GM12878 (cell line): ENCODE measurements at regions not wholly inside any gene's neighbourhood (a gene's known extent, or its start where the extent isn't known, plus 50 kb on each side); places are given as distances from the start of the nearest gene placed in this dataset.

Experiments
- ATAC-seq: fragments of 200-7000 bp; cut with Tn5 transposase; 3 replicates; pipeline ENCODE4 v1.9.1; 2020; ENCODE audit warnings: mild to moderate bottlenecking, moderate library complexity
- BruUV-seq: library from RNA; stranded (reverse); fragments of 400-500 nt; replicated peaks from 2 replicates; lab custom pipeline; 2021; lab: Mats Ljungman, UMichigan
- CTCF ChIA-PET: fragments of 300-600 bp; sonication (Branson Sonifier 250); formaldehyde crosslinking; extraction: SDS; loops from one replicate; lab custom pipeline; 2021; ENCODE audit warnings: inconsistent platforms; lab: Yijun Ruan, JAX
- POLR2A ChIA-PET: fragments of 350-600 bp; formaldehyde crosslinking; extraction: SDS; loops from one replicate; lab custom pipeline; 2021; ENCODE audit warnings: inconsistent platforms; lab: Charles Lee
- RAD21 ChIA-PET: fragments of 300-600 bp; sonication (Branson Sonifier 250); formaldehyde crosslinking; loops from one replicate; lab custom pipeline; 2023; ENCODE audit warnings: antibody characterized with exemption; ENCODE audit not compliant: unreplicated experiment; lab: Charles Lee
- SMC1A ChIA-PET: fragments of 300-600 bp; sonication (Branson Sonifier 250); formaldehyde crosslinking; loops from one replicate; lab custom pipeline; 2023; ENCODE audit not compliant: unreplicated experiment, uncharacterized antibody; lab: Charles Lee
- DNase-seq: peaks from one replicate; pipeline ENCODE4 v3.0.0-alpha.2; 2011; ENCODE audit warnings: low read depth, low spot score
- FAIRE-seq: peaks from 3 replicates; lab custom pipeline; 2011; peaks lifted over from hg19 to GRCh38; lab: Jason Lieb, UNC
- H2AFZ ChIP-seq: 2 replicates; pipeline ENCODE4 v1.6.0; 2011; ENCODE audit warnings: low read depth, low read length, control low read depth; ENCODE audit not compliant: control insufficient read depth
- H3K27ac ChIP-seq: 2 replicates; pipeline ENCODE4 v1.5.1; 2011; ENCODE audit warnings: control low read depth; ENCODE audit not compliant: control insufficient read depth, insufficient read depth
- H3K27me3 ChIP-seq, 2 experiments: replicated peaks in 1 of 2; 2 replicates each; pipeline versions ENCODE4 v1.6.0 to v1.6.1; 2011; ENCODE audit warnings: low read length in 1 of 2; ENCODE audit not compliant: control insufficient read depth in 2 of 2, insufficient read depth in 2 of 2
- H3K36me3 ChIP-seq, 2 experiments: 2 replicates each; pipeline ENCODE4 v1.5.1; 2011; ENCODE audit warnings: low read length in 1 of 2; ENCODE audit not compliant: control insufficient read depth in 2 of 2, insufficient read depth in 2 of 2
- H3K4me1 ChIP-seq: 2 replicates; pipeline ENCODE4 v1.6.1; 2011; ENCODE audit warnings: mild to moderate bottlenecking, low read length, moderate library complexity, mixed read lengths; ENCODE audit not compliant: control insufficient read depth, insufficient read depth
- H3K4me2 ChIP-seq: 2 replicates; pipeline ENCODE4 v1.6.0; 2011; ENCODE audit warnings: control low read depth; ENCODE audit not compliant: control insufficient read depth, insufficient read depth
- H3K4me3 ChIP-seq: fragments of 200-600 bp; sonication (generic); 2 replicates; pipeline ENCODE4 v1.5.1; 2016
- H3K79me2 ChIP-seq: 2 replicates; pipeline ENCODE4 v1.6.0; 2011; ENCODE audit warnings: low read length; ENCODE audit not compliant: control insufficient read depth, insufficient read depth
- H3K9ac ChIP-seq: 2 replicates; pipeline ENCODE4 v1.8.0; 2011; ENCODE audit warnings: low read length, control low read depth, mixed read lengths; ENCODE audit not compliant: control insufficient read depth, insufficient read depth
- H3K9me3 ChIP-seq: replicated peaks from 3 replicates; pipeline ENCODE4 v1.5.1; 2011; ENCODE audit warnings: mild to moderate bottlenecking, low read length; ENCODE audit not compliant: control insufficient read depth, insufficient read depth
- H4K20me1 ChIP-seq: 2 replicates; pipeline ENCODE4 v1.6.0; 2011; ENCODE audit not compliant: control insufficient read depth, insufficient read depth
- BACH1 ChIP-seq: fragments of 450-650 bp; IDR thresholded peaks from 2 replicates; pipeline ENCODE4 v1.6.1; 2017; ENCODE audit warnings: mild to moderate bottlenecking, borderline replicate concordance
- CBX5 ChIP-seq: sonication (generic); IDR thresholded peaks from 2 replicates; pipeline ENCODE4 v1.6.1; 2016; ENCODE audit warnings: low read depth, moderate library complexity, mild to moderate bottlenecking, inconsistent platforms
- ESRRA ChIP-seq: IDR thresholded peaks from 2 replicates; pipeline ENCODE4 v1.6.1; 2012; ENCODE audit warnings: mild to moderate bottlenecking, low read length, improper control_type of control experiment
- FOXM1 ChIP-seq: IDR thresholded peaks from 2 replicates; pipeline ENCODE4 v1.6.1; 2012; ENCODE audit warnings: low read depth, mild to moderate bottlenecking, inconsistent platforms, low read length, moderate library complexity
- IKZF2 ChIP-seq, 2 experiments: fragments of 450-650 bp; IDR thresholded peaks; 2 replicates each; pipeline ENCODE4 v1.6.1; 2017; ENCODE audit warnings: mild to moderate bottlenecking in 2 of 2, moderate library complexity in 2 of 2
- IRF4 ChIP-seq: IDR thresholded peaks from 2 replicates; pipeline ENCODE4 v1.6.1; 2011; ENCODE audit warnings: low read depth, low read length
- MEF2B ChIP-seq: fragments of 450-650 bp; IDR thresholded peaks from 2 replicates; pipeline ENCODE4 v1.6.1; 2018; ENCODE audit warnings: mild to moderate bottlenecking, moderate library complexity; ENCODE audit not compliant: partially characterized antibody, poor library complexity, severe bottlenecking
- MYC ChIP-seq: IDR thresholded peaks from 2 replicates; pipeline ENCODE4 v1.6.1; 2011; ENCODE audit warnings: mild to moderate bottlenecking, low read length, moderate library complexity, inconsistent platforms; ENCODE audit not compliant: insufficient read depth, insufficient replicate concordance, insufficient read length, severe bottlenecking
- NFIC ChIP-seq: IDR thresholded peaks from 2 replicates; pipeline ENCODE4 v1.6.1; 2012; ENCODE audit warnings: low read depth, mild to moderate bottlenecking, inconsistent platforms, low read length, moderate library complexity
- SMC3 ChIP-seq: IDR thresholded peaks from 2 replicates; pipeline ENCODE4 v1.6.1; 2011; ENCODE audit warnings: low read length, improper control_type of control experiment, borderline replicate concordance
- SP1 ChIP-seq: IDR thresholded peaks from one replicate; pipeline ENCODE4 v1.6.1; 2011; ENCODE audit warnings: low read depth, low read length
- SRF ChIP-seq, 2 experiments: IDR thresholded peaks; 2 replicates each; pipeline ENCODE4 v1.6.1; 2011; ENCODE audit warnings: low read depth in 2 of 2, low read length in 2 of 2, mild to moderate bottlenecking in 1 of 2, moderate library complexity in 1 of 2
- SUZ12 ChIP-seq: fragments of 200-600 bp; sonication (generic); IDR thresholded peaks from one replicate; pipeline ENCODE4 v1.6.1; 2018; ENCODE audit warnings: antibody characterized with exemption, mild to moderate bottlenecking; ENCODE audit not compliant: unreplicated experiment
- TBL1XR1 ChIP-seq: IDR thresholded peaks from 2 replicates; pipeline ENCODE4 v1.6.1; 2012; ENCODE audit warnings: low read depth, low read length, improper control_type of control experiment
- ZNF274 ChIP-seq: IDR thresholded peaks from one replicate; pipeline ENCODE4 v1.8.0; 2011; ENCODE audit not compliant: insufficient read length, insufficient read depth
- WGBS: methylation state at CpG from one replicate; pipeline ENCODE4 v1.1.6; 2016; ENCODE audit warnings: low lambda C conversion rate; ENCODE audit not compliant: insufficient replicate concordance, insufficient coverage; ENCODE audit errors: missing lambda C conversion rate; 5-methylcytosine and 5-hydroxymethylcytosine counted together
- in situ Hi-C: fragments of 300-500 bp; cut with MboI; formaldehyde crosslinking; loops from 9 replicates; pipeline ENCODE4 v1.14.3; 2018; ENCODE audit warnings: mixed read lengths
- intact Hi-C: fragments of 100-400 bp; cut with micrococcal nuclease; formaldehyde crosslinking; loops from one replicate; pipeline ENCODE4 v1.14.2; 2022; ENCODE audit not compliant: unreplicated experiment
- TF ChIP-seq, protein P1 (sequence below): fragments of 450-650 bp; IDR thresholded peaks from 2 replicates; pipeline ENCODE4 v1.6.1; 2018; ENCODE audit warnings: mild to moderate bottlenecking, low read depth, moderate library complexity; ENCODE audit not compliant: partially characterized antibody
- TF ChIP-seq, protein P2 (sequence below): IDR thresholded peaks from 2 replicates; pipeline ENCODE4 v1.6.1; 2011; ENCODE audit warnings: low read depth, low read length, improper control_type of control experiment, borderline replicate concordance
- TF ChIP-seq, protein P3 (sequence below): fragments of 450-650 bp; IDR thresholded peaks from 2 replicates; pipeline ENCODE4 v1.6.1; 2018; ENCODE audit warnings: borderline replicate concordance, mild to moderate bottlenecking; ENCODE audit not compliant: partially characterized antibody
- TF ChIP-seq, protein P4 (sequence below): IDR thresholded peaks from 2 replicates; pipeline ENCODE4 v1.6.1; 2012; ENCODE audit warnings: low read depth, low read length, improper control_type of control experiment

DNA sequence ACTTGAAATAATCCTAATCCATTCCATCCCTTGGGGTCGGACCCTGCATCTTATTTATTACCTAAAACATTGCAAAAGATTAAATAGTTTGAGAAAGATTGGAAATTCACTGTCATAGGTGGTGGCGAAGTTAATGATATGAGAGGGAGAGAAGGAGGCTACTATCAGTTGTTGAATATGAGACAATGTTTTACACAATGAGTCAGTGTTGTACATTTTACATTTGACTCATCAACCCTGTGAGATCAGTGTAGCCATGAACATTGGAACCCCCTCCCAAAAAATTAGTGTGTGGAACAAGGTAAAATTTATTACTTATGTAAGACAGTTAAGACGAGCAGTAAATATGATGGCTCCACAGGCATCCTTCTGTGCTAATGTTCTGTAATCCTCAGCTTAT is 384.3 kb downstream of the MCTP2 start (continued):
- TF ChIP-seq, protein P1, sequence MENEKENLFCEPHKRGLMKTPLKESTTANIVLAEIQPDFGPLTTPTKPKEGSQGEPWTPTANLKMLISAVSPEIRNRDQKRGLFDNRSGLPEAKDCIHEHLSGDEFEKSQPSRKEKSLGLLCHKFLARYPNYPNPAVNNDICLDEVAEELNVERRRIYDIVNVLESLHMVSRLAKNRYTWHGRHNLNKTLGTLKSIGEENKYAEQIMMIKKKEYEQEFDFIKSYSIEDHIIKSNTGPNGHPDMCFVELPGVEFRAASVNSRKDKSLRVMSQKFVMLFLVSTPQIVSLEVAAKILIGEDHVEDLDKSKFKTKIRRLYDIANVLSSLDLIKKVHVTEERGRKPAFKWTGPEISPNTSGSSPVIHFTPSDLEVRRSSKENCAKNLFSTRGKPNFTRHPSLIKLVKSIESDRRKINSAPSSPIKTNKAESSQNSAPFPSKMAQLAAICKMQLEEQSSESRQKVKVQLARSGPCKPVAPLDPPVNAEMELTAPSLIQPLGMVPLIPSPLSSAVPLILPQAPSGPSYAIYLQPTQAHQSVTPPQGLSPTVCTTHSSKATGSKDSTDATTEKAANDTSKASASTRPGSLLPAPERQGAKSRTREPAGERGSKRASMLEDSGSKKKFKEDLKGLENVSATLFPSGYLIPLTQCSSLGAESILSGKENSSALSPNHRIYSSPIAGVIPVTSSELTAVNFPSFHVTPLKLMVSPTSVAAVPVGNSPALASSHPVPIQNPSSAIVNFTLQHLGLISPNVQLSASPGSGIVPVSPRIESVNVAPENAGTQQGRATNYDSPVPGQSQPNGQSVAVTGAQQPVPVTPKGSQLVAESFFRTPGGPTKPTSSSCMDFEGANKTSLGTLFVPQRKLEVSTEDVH = no peak
- TF ChIP-seq FOXM1 (no peak), SUZ12 (no peak), ZNF274 (no peak)

DNA sequence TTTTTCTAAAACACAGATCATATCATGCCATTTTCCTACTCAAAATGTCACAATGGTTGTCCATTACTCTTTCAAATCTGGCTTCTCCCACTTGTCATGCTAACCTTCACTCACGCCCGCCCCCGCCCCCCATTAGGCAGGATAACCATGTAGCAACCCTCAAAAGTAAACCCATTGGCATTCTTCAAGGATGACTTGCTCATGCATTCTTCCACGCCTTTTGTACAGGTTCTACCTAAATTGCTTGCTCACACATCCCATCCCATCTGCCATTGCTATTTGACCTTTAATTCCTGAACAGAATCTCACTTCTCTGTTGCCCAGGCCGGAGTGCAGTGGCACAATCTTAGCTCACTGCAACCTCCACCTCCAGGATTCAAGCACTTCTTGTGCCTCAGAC is 389.3 kb downstream of the MCTP2 start:
- Histone ChIP-seq H3K27ac (no peak overlapping the region), H3K9me3 (no peaks in the 10 kb centered on the region), H3K36me3 (no peaks in the 10 kb centered on the region), H2AFZ (no peak overlapping the region), H3K27me3 (no peaks in the 10 kb centered on the region), H3K4me3 (no peak overlapping the region), H3K79me2 (no peaks in the 10 kb centered on the region), H4K20me1 (no peaks in the 10 kb centered on the region), H3K4me1 (no peaks in the 10 kb centered on the region), H3K9ac (no peak overlapping the region), H3K4me2 (no peak overlapping the region)
- 8% methylated on average over 5 of the region's 5 CpGs for WGBS
- no peak for ATAC-seq
- SMC1A ChIA-PET = no interaction called here
- no peak for DNase-seq
- FAIRE-seq = no peak
- in situ Hi-C loops = no loop called here
- CTCF ChIA-PET = no interaction called here
- BruUV-seq = no TSS peak
- intact Hi-C loops = no loop called here
- RAD21 ChIA-PET = no interaction called here
- POLR2A ChIA-PET = no interaction called here
- TF ChIP-seq TBL1XR1 = no peak
- TF ChIP-seq MEF2B = no peak
- TF ChIP-seq NFIC = no peak
- no peak for TF ChIP-seq SRF (IDR thresholded peaks at IDR 0.05; ENCODE audit: low read depth in 2 of 2, low read length in 2 of 2)
- TF ChIP-seq, protein P2, sequence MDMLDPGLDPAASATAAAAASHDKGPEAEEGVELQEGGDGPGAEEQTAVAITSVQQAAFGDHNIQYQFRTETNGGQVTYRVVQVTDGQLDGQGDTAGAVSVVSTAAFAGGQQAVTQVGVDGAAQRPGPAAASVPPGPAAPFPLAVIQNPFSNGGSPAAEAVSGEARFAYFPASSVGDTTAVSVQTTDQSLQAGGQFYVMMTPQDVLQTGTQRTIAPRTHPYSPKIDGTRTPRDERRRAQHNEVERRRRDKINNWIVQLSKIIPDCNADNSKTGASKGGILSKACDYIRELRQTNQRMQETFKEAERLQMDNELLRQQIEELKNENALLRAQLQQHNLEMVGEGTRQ = no peak
- TF ChIP-seq, protein P3, sequence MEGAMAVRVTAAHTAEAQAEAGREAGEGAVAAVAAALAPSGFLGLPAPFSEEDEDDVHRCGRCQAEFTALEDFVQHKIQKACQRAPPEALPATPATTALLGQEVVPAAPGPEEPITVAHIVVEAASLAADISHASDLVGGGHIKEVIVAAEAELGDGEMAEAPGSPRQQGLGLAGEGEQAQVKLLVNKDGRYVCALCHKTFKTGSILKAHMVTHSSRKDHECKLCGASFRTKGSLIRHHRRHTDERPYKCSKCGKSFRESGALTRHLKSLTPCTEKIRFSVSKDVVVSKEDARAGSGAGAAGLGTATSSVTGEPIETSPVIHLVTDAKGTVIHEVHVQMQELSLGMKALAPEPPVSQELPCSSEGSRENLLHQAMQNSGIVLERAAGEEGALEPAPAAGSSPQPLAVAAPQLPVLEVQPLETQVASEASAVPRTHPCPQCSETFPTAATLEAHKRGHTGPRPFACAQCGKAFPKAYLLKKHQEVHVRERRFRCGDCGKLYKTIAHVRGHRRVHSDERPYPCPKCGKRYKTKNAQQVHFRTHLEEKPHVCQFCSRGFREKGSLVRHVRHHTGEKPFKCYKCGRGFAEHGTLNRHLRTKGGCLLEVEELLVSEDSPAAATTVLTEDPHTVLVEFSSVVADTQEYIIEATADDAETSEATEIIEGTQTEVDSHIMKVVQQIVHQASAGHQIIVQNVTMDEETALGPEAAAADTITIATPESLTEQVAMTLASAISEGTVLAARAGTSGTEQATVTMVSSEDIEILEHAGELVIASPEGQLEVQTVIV = no peak
- no peak for TF ChIP-seq SP1
- TF ChIP-seq ESRRA = no peak
- no peak for TF ChIP-seq IKZF2 (IDR thresholded peaks at IDR 0.05)
- no peak for TF ChIP-seq IRF4
- no peak for TF ChIP-seq MYC
- no peak for TF ChIP-seq BACH1
- TF ChIP-seq CBX5 = no peak
- no peak for TF ChIP-seq SMC3
- TF ChIP-seq, protein P4, sequence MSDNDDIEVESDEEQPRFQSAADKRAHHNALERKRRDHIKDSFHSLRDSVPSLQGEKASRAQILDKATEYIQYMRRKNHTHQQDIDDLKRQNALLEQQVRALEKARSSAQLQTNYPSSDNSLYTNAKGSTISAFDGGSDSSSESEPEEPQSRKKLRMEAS = no peak
